ENCODE measurements at regions not wholly inside any gene's neighbourhood (a gene's known extent, or its start where the extent isn't known, plus 50 kb on each side); places are given as distances from the start of the nearest gene placed in this dataset.

- TF ChIP-seq, protein P1, sequence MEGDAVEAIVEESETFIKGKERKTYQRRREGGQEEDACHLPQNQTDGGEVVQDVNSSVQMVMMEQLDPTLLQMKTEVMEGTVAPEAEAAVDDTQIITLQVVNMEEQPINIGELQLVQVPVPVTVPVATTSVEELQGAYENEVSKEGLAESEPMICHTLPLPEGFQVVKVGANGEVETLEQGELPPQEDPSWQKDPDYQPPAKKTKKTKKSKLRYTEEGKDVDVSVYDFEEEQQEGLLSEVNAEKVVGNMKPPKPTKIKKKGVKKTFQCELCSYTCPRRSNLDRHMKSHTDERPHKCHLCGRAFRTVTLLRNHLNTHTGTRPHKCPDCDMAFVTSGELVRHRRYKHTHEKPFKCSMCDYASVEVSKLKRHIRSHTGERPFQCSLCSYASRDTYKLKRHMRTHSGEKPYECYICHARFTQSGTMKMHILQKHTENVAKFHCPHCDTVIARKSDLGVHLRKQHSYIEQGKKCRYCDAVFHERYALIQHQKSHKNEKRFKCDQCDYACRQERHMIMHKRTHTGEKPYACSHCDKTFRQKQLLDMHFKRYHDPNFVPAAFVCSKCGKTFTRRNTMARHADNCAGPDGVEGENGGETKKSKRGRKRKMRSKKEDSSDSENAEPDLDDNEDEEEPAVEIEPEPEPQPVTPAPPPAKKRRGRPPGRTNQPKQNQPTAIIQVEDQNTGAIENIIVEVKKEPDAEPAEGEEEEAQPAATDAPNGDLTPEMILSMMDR (IDR thresholded peaks at IDR 0.05): no peak
- no peak for TF ChIP-seq POLR2A (IDR thresholded peaks at IDR 0.05)
These were observed 230.3 kb downstream of the CENPF start for GRCh38 chr1:214833178-214833756.
